IPS-NIHi11 (cell line): ENCODE measurements at regions not wholly inside any gene's neighbourhood (a gene's known extent, or its start where the extent isn't known, plus 50 kb on each side); places are given as distances from the start of the nearest gene placed in this dataset.

Experiments used
- DNase-seq: peaks from one replicate; pipeline ENCODE4 v3.0.0; 2012; ENCODE audit warnings: mixed read lengths, low spot score

DNA sequence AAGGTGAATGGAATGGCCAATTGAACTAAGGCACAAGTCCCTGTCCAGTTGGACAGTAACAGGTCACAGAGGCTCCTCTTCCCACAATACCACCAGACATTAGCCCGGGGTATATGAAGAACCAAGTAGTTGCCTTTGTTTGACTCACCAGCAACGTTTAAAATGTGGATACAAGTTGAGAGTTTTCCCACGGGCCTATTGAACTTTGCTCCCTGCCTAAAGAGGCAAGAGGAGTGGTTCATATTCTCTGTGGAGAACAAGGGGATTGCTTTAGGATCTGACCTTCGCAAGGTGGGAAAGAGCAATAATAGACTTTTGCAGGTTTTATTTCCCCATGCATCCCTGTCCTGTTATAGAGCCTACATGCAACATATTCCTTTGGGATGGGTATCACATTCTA, 177.2 kb downstream of the POU4F1 start:
- no peak for DNase-seq

DNA sequence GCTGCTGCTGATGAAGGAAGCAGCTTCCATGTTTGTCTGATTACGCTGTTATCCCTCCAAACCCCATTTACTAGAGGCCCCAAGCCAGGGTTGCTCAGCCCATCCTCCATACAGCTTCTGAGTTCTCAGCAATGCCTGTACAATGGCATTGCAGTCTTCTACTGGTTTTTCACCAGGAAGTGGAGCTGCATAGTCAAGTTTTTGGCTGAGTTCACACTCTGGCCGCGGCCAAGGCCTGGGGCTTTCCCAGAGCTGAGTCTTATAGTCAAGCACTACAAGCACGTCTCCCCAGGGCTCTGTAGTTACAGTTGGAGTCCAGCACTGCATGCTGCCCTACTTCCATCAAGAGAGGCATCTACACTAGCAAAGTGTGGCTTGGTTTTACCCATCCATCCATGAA, 182.5 kb downstream of the POU4F1 start:
- no peak for DNase-seq

GRCh38 chr13:78413887-78414553, 189.3 kb downstream of the POU4F1 start:
- DNase-seq: no peak

- DNase-seq: no peak
Observed at GRCh38 chr13:78410847-78411246, 192.5 kb downstream of the POU4F1 start.

DNA sequence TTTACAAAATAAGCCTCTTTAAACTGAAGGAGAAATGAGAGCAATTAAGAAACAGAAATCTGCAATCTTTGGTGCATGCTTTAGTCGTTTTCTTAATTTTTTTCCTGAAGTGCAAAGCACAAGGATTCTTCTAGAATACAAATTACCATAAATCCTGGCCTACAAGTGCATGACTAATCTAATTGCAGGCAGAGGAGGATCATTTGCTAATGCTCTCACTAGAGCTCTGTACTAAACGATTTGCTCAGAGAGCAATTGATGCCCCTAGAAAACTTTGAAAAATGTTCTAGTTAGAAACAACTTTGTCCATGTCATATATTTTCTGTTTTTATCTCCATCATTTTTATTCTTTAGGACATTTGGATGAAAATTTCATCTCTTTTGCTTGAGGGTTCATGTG, 193.2 kb downstream of the POU4F1 start:
- no peak for DNase-seq

DNA sequence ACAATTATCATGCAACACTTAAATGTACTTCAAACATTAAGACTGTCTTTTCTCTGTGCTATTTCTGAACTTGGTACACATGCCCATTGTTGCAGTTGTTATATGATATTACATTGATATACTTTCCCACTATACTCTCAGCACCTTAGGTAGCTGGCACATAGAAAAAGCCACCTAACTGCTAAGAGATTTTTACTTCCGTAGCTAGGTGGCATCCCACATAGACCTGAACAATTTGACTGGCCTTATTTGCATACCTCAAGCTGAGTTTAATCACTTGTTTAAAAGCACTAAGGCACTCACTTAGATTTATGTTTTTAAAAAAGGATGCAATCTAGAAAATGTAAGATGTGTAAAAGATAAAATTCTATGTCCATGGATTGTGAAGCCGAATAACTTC, 194.2 kb downstream of the POU4F1 start:
- DNase-seq: no peak

DNA sequence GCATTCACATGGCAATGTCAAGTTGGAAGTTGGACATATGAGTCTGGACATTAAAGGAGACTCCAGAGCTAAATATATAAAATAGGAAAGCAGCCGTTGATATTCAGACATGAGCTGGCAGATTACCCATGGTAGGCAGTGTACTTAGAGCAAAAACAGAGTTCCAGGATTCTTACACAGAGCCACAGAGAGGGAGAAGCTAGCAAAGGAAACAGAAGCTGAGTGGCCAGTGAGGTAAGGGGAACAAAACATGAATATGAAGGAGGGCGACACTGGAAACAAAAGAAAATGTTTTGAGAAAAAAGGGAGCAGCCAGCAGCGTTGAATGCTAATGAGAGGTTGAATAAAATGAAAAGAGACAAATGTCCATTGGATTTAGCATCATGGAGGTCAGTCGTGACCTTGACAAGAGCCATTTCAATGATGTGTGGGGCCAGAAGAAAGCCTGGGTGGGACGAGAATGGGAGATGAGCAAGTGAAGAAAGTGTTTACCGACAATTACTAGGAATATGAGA, 198.4 kb downstream of the POU4F1 start:
- DNase-seq: no peak

- no peak for DNase-seq
Observed at GRCh38 chr13:78402708-78403400, 200.5 kb downstream of the POU4F1 start.

DNA sequence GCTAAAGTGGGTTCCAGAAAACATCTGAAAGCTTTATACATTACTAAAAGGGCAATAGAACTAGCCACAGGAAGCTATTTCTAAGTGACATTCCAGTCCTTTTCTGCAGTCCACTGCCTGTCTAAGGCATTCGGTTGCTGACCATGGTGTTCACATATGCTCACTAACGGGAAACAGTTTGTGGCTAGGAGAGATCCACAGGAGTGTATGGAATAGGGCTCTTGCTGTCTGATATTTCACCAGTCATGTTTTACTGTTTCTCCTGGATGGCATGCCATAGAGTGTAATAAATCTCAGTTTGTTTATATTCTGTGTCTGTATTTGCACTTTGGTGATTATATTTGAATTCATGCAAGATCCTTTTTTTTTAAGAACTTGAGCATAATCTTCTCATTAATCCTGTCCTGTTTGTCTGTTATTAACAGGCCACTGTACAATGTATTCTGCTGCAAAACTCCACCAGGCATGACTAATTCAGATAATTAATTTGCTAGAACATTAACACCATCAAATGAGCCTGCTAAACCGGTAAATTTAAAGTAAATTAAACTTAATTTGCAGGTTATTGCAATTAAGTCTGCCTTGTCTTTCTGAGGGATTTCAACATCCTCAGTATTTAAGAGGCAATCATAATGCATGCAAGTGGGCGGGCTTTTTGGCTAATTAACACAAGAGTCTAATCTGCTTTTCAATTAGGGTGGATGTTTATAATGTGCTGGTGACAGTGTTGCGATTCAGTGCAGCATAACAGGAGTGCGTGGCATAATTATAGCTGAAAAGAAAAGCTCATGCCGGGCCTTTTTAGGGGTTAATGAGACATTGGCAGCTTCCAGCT, 201.3 kb downstream of the POU4F1 start:
- DNase-seq: no peak

GRCh38 chr13:78398743-78399410, 204.5 kb downstream of the POU4F1 start:
- no peak for DNase-seq

GRCh38 chr13:78393286-78394142, 209.8 kb downstream of the POU4F1 start:
- no peak for DNase-seq

DNA sequence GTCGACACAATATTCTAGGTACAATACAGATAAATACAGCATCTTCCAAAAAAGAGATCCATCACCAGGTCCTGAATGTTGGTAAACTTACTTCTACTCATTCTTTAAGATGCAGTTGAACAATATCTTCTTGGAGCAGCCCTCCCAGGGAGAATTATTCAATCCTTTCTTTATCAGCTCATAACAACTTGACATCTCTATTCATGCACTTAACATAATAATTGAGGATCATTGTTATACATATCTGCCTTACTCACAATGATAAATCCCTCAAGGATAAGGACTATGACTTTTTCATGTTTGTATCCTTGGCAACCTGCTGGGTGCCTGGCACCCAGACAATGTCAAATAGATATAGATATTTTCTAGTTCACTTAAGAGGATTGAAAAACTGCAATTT, 219.5 kb downstream of the POU4F1 start:
- no peak for DNase-seq

DNA sequence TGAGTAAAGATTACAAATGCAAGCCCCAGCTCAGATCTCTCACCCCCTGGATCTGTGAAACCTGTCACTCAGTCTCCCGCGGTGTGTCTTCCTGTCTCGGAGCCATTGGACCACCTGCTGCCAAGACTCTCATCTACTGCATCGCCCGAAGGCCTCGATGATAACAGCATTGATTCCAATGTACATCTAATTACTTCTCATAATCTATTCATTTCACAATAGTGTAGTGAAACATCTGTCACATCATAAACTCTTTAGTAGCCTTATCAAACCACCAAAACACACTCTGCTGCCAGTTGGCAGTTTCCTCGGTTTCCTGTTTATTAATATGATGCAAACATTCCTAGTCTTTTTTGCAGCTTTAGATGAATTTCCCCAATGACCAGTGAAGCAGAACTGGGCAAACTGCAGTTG, 220.3 kb downstream of the POU4F1 start:
- DNase-seq: no peak

DNA sequence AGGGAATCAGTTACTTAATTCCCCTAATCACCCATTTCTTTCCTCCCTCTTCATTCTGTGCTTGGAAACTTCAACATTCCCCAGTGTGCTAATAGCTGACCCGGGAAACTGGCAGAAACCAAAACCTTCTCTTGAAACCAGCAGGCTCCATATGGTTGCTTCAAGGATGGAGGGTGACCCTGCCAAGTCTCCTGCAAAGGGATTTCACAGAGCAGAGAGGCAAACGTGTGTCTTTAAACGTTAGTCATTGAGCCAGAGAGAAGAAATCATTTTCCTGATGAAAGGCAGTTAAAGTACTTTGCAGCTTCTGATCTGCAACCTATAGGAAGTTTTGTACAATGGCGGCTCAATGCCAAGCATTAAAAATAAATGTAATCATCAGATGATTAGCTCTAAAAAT, 220.9 kb downstream of the POU4F1 start:
- no peak for DNase-seq

GRCh38 chr13:78376822-78377221, 226.5 kb downstream of the POU4F1 start:
- DNase-seq: no peak

GRCh38 chr13:78376033-78376432, 227.3 kb downstream of the POU4F1 start:
- no peak for DNase-seq

- no peak for DNase-seq
Observed at GRCh38 chr13:78372581-78372980, 230.8 kb downstream of the POU4F1 start.

- DNase-seq: no peak
Observed at GRCh38 chr13:78370231-78370630, 233.1 kb downstream of the POU4F1 start.

DNA sequence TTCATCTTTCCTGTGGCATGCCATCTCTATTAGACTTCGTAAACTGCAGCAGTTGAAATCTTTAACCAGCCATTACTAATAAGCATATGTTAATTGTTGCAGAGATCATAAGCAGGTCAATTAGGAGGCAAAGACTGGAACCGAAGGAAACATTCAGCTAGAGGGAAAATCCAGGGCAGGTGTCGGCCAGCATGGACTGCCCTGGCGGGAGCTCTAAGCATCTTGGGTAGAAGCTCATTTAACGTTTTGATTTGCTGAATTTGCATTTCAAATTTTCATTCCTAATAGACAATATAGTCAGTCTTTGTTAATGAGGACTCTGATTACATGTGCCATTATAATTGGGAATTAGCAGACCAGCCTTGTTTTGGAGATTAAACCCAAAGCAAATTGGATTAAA, 238.6 kb downstream of the POU4F1 start:
- DNase-seq: no peak

DNA sequence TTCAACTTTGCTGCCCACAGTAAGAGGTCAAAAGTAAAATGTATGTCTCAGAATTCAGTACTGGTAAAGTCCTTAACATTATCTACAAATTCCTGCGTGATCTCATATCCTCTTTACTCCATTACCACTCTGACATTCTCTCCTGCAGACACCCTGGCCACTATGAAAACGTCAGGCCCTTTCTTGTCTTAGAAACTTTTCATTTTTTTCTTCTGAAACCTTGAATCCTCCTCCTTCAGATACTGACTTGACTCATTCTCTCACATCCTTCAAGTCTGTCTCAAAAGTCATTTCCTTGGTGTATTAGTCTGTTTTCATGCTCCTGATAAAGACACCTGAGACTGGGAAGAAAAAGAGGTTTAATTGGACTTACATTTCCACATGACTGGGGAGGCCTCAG, 262.3 kb downstream of the POU4F1 start:
- DNase-seq: no peak

DNA sequence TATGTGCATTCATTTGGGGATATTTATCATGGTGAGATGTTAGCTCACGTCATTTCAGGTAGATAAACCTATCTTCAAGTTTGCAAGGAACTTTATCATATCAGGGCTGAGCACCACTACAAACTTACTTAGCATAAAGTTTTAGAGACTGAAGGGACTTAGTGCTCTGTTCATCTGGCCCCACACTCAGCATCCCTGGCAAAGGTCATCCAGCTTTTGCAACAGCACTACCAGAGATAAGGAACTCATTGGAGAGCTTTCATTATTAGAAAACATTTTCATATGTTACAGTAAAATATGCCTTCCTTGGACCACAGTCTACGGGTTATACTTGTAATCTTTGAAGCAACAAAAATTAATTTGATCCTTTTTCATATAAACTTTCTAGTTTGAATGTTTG, 263.4 kb downstream of the POU4F1 start:
- no peak for DNase-seq
